Dermis blood vessel endothelial cell (primary cell): ENCODE measurements at regions not wholly inside any gene's neighbourhood (a gene's known extent, or its start where the extent isn't known, plus 50 kb on each side); places are given as distances from the start of the nearest gene placed in this dataset.
A peak's percentile ranks its signal among the peaks of the same experiment; 100 is the strongest.
"Not testable (repeated sequence)": the region's sequence is repeated elsewhere in the genome, so short reads cannot be mapped to it uniquely, and the experiment has no call there.

Source experiments
- DNase-seq: peaks from one replicate; pipeline ENCODE4 v3.0.0; 2010

GRCh38 chr16:22683258-22683657 is 130.7 kb upstream of the HS3ST2 start:
- DNase-seq, result no peak

GRCh38 chr16:22683730-22684573 is 130.0 kb upstream of the HS3ST2 start:
- DNase-seq, result peak; percentile 17

DNA sequence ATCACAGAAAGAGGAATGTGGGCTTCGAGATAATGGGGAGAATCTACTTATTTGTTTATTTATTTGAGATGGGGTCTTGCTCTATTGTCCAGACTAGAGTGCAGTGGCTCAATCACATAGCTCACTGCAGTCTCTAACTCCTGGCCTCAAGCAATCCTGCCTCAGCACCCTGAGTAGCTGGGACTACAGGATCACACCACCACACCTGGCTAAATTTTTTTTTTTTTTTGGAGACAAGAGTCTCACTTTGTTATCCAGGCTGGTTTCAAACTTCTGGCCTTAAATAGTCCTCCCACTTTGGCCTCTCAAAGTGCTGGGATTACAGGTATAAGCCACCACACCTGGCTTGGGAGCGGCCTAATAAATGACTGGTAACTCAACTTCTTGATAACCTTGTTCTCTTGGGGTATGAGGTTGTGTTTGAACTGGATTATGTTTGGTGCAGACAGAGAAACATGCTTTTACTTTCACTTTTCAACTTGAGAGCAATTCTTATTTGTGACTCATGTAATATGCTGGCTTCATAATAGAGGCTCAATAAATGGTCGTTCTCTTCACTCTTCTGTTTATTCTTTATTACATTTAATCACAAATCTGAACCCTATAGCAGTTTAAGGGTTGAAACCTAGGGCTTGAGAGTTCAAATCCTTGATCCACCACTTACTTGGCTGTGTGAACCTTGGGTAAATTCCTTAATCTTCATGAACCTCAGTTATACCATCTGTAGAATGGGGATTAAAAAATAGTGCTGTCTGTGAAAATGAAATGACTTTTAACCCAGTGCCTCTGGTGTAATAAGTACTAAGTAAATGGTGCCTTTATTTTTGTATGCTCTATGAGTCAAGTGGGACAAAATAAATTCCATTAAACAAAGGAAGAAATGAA is 129.1 kb upstream of the HS3ST2 start:
- no peak for DNase-seq

GRCh38 chr16:22685459-22685830 is 128.5 kb upstream of the HS3ST2 start:
- no peak for DNase-seq

DNA sequence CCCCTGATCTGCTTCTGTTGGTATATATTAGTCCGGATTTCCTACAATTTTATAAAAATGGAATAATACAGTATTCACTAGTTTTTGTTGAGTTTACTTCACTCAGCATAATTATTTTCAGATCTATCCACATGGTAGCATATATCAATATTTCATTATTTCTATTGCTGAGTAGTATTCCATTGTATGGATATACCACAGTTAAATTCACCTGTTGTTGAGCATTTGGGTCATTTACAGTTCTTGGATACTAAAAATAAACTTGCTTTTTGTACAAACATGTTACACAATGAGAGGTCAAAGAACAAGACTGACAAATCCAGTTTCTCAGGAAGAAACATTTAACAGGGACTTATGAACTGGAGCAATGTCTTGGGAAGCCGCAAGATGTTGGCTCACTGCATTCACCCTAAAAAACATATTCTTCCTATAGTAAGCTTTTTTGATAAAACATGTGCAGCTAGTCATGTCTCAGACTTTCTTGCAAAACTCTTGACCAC is 126.9 kb upstream of the HS3ST2 start:
- no peak for DNase-seq

GRCh38 chr16:22688463-22688862 is 125.5 kb upstream of the HS3ST2 start:
- no peak for DNase-seq

- no peak for DNase-seq
These were observed 125.0 kb upstream of the HS3ST2 start for GRCh38 chr16:22688930-22689329.

DNA sequence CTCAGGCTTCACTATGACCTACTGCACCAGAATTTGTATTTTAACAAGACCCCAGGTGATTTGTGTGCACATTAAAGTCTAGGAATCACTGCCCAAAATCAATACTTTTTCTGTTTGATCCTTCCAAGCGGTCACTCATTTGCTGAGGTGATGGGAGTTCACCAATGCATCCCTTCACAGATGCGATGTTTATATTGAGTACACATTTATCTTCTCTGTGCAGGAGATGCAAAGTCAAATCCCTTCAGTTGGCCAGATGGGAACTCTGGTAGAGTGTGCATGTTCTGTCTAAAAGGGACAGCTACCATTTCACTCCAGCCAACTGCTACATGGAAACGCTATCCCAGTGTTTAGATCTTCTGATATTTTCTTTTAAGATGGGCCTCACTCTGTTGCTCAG is 122.6 kb upstream of the HS3ST2 start:
- no peak for DNase-seq

DNA sequence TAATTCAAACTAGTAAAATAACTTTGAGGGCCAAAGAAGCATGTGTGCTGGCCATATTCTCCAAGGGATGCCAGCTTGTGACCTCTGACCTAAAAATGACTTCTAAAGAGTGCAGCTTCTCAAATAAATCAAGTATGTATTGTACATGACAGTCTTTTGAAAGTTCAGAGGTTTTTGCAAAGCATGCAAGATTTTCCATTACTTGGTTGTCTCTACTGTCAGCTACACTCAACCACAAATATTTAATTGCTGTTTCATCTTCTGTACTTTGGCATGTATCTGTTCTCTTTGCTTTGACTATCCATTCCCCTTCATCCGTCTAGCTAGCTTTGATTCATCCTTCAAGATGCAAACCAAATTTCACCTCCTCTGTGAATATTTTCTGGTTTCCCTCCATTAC is 121.9 kb upstream of the HS3ST2 start:
- DNase-seq, result no peak

DNA sequence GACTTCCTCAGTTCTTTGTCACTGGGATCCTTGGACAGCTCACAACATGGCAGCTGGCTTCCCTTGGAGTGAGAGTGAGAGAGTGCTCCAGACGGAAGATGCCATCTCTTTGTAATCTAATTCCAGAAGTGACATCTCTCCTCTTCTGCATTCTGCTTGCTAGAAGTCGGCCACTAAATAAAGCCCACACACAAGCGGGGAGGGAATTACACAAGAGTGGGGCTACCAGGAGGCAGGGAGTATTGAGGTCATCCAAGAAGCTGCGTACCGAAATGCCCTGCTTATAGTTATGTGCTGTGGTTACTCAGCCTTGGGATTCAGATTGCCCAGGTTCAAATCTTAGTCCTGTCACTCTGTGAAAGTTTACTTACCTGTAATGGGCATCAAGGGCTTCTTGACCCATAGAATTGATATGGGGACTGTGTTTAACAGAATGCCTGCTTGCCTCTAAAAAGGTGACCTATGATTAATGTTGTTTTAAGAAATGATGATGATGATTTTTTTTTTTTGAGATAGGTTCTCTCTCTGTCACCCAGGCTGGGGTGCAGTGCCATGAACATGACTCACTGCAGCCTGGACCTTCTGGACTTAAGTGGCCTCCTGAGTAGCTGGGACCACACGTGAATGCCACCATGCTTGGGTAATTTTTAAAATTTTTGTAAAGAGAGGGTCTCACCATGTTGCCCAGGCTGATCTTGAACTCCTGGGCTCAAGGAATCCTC is 120.9 kb upstream of the HS3ST2 start:
- no peak for DNase-seq

GRCh38 chr16:22693638-22694340 is 120.2 kb upstream of the HS3ST2 start:
- no peak for DNase-seq

GRCh38 chr16:22694887-22695382 is 119.0 kb upstream of the HS3ST2 start:
- no peak for DNase-seq

DNA sequence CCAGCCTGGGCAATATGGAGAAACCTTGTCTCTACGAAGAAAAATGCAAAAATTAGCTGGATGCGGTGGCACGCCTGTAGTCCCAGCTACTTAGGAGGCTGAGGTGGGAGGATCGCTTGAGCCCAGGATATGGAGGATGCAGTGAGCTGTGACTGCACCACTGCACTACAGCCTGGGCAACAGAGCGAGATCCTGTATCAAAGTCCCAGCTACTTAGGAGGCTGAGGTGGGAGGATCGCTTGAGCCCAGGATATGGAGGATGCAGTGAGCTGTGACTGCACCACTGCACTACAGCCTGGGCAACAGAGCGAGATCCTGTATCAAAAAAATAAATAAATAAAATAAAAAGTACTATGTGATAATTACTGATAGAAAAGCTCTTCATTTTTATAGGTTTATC is 118.2 kb upstream of the HS3ST2 start:
- not testable (repeated sequence) for DNase-seq

DNA sequence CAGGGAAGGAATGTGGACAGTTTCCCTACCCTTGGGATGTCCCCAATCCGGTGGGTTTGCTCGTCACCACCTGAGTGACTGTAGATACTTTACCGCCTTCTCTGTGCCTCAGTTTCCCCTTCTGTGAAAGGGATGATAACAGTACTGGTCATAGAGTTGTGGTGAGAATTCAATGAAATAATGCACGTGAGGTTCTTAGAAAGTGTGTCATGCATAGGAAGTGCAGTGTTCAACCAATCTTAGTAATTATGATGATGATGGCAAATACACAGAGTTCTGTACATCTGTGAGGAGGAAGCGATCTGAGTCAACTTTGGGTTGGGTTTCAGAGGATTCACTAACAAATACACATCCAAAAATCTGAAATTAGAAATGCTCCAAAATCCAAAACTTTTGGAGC is 114.6 kb upstream of the HS3ST2 start:
- DNase-seq, result no peak

GRCh38 chr16:22705799-22706198 is 108.2 kb upstream of the HS3ST2 start:
- no peak for DNase-seq

DNA sequence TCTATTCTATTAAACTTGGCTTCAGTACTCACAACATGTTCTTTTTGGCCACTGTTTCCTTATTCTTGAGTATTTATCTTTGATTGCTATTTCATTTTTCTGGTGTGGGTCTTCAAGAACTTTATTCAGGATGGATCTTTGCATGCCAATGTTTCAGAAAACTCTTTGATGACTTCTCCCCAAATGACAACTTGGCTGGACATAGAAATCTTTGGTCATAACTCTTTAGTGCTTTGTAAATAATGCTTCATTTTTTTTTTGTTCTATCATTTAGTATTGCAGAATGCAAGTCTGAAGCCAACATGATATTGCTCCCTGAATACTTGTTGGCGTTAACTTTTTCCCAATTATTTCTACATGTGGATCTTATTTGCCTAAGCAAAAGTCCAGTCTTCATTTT is 103.6 kb upstream of the HS3ST2 start:
- DNase-seq, result no peak

DNA sequence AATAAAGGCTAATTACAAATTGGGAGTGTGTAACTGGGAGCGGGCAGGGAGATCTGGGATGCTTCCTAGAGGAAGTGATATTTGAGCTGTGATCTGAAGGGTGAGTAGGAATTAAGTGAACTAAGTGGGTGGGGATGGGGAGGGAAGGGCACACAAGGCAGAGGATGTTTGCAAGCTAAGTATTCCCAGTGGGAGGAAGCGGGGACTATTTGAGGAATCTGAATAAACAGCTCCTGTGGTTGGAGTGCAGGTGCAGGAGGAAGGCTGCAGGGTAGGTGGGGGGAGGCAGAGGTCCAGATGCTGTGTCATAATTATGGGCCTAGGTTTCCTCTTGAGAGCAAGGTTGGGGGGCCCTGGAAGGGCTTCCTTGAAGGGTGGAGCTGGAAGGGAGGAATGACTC is 102.1 kb upstream of the HS3ST2 start:
- no peak for DNase-seq

DNA sequence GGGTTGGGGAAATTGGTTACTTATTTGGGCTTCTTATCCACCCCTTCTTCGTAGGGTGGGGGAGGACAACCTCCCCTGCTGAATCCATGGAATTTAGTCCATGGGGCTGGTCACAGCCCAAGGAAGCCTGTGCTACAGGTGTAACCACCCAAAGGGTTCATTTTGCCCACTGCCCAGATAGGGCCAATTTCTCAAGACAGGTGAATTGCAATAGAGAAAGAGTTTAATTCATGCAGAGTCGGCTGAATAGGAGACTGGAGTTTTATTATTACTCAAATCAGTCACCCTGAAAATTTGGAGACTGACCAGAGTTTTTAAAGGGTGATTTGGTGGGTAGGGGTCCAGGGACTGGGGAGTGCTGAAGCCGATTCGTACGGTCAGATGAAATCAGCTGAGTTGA is 101.5 kb upstream of the HS3ST2 start:
- DNase-seq, result no peak

- DNase-seq, result not testable (repeated sequence)
These were observed 95.4 kb upstream of the HS3ST2 start for GRCh38 chr16:22718598-22718997.

DNA sequence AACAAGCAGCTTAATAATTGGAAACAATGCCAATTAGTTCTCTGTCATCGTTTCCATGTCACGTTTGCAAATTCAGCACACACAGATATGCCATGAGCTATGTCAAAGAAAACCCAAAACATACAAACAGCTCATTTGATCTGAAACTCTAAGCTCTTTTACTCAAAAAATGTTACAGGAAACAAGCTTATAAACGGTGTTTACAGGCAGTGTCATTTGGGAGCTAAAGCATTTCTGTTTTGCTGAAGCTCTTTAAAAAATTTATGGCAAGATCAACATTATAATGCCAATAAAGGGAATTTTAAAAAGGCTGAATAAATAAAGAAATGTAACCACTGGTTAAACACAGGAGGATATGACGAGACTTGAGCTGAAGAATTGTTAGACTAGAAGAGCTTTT is 94.0 kb upstream of the HS3ST2 start:
- no peak for DNase-seq

DNA sequence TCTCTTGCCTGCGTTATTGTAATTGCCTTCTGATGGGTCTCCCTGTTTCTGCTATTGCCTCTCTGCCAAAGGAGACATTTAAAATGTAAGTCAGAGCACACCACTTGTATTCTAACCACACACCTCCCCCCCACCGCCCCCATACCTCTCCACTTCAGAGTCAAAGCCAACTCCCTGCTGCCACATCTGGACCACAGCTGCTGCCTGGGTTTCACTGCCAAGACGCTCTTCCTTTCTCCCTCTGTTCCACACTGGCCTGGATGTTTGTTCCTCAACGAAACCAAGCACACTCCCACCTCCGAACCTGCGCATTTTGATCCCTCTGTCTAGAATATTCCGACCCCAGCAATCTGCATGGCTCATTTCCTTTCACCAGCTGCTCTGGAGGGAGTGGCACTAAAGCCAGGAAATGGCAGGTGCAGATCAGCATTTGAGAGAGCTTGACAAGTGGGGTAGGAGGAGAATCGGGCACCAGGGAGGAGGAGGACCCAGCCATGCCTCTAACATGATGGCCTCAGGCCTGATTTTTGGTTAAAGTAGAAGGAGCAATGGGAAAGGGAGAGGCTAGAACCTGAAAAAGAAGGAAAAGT is 92.4 kb upstream of the HS3ST2 start:
- DNase-seq, result no peak
